GM23248 (cell line): ENCODE measurements at regions not wholly inside any gene's neighbourhood (a gene's known extent, or its start where the extent isn't known, plus 50 kb on each side); places are given as distances from the start of the nearest gene placed in this dataset.

Experiments
- DNase-seq: peaks from one replicate; pipeline ENCODE4 v3.0.0-alpha.2; 2015
- H2AFZ ChIP-seq: fragments of 200-600 bp; sonication (generic); 2 replicates; pipeline ENCODE4 v1.6.1; 2016; ENCODE audit warnings: antibody characterized with exemption
- H3F3A ChIP-seq: fragments of 200-600 bp; sonication (generic); 2 replicates; pipeline ENCODE4 v1.6.1; 2016; ENCODE audit warnings: mild to moderate bottlenecking, antibody characterized with exemption, mixed run types; ENCODE audit not compliant: insufficient read depth
- H3K27ac ChIP-seq: fragments of 200-600 bp; sonication (generic); 2 replicates; pipeline ENCODE4 v1.5.1; 2016; ENCODE audit warnings: mild to moderate bottlenecking
- H3K27me3 ChIP-seq: fragments of 200-600 bp; sonication (generic); replicated peaks from 2 replicates; pipeline ENCODE4 v1.6.1; 2016; ENCODE audit warnings: mild to moderate bottlenecking; ENCODE audit not compliant: insufficient read depth
- H3K36me3 ChIP-seq: fragments of 200-600 bp; sonication (generic); 2 replicates; pipeline ENCODE4 v1.6.1; 2016; ENCODE audit warnings: low read depth, mild to moderate bottlenecking
- H3K4me1 ChIP-seq: fragments of 200-600 bp; sonication (generic); 2 replicates; pipeline ENCODE4 v1.6.1; 2016; ENCODE audit warnings: mild to moderate bottlenecking; ENCODE audit not compliant: insufficient read depth
- H3K4me2 ChIP-seq: fragments of 200-600 bp; sonication (generic); one replicate; pipeline ENCODE4 v1.6.1; 2016; ENCODE audit warnings: mild to moderate bottlenecking; ENCODE audit not compliant: unreplicated experiment
- H3K4me3 ChIP-seq: fragments of 200-600 bp; sonication (generic); 2 replicates; pipeline ENCODE4 v1.5.1; 2016; ENCODE audit warnings: mild to moderate bottlenecking
- H3K79me2 ChIP-seq: fragments of 200-600 bp; sonication (generic); 2 replicates; pipeline ENCODE4 v1.6.1; 2016; ENCODE audit warnings: mild to moderate bottlenecking; ENCODE audit not compliant: insufficient read depth
- H3K9ac ChIP-seq: fragments of 200-600 bp; sonication (generic); 2 replicates; pipeline ENCODE4 v1.6.1; 2016; ENCODE audit warnings: mild to moderate bottlenecking
- H3K9me2 ChIP-seq: fragments of 200-600 bp; sonication (generic); 2 replicates; pipeline ENCODE4 v1.6.1; 2016; ENCODE audit warnings: mixed run types, mild to moderate bottlenecking, moderate library complexity; ENCODE audit not compliant: insufficient read depth
- H3K9me3 ChIP-seq: fragments of 200-600 bp; sonication (generic); one replicate; pipeline ENCODE4 v1.6.1; 2017; ENCODE audit warnings: low read depth
- H4K20me1 ChIP-seq: fragments of 200-600 bp; sonication (generic); 2 replicates; pipeline ENCODE4 v1.6.0; 2016; ENCODE audit not compliant: insufficient read depth
- EZH2 ChIP-seq: fragments of 200-600 bp; sonication (generic); IDR thresholded peaks from 2 replicates; pipeline ENCODE4 v1.6.1; 2018; ENCODE audit warnings: antibody characterized with exemption, mild to moderate bottlenecking; ENCODE audit not compliant: insufficient read depth, poor library complexity, severe bottlenecking
- EZH2phosphoT487 ChIP-seq: fragments of 200-600 bp; sonication (generic); IDR thresholded peaks from 2 replicates; pipeline ENCODE4 v1.6.1; 2018; ENCODE audit warnings: antibody characterized with exemption, moderate library complexity, mild to moderate bottlenecking, low read depth; ENCODE audit not compliant: insufficient read depth
- WGBS, 2 experiments: methylation state at CpG; one replicate each; pipeline ENCODE4 v1.1.6; 2015 to 2017; ENCODE audit warnings: low lambda C conversion rate in 2 of 2, low coverage in 1 of 2; ENCODE audit errors: missing lambda C conversion rate in 2 of 2; 5-methylcytosine and 5-hydroxymethylcytosine counted together
- in situ Hi-C: fragments of 300-500 bp; cut with MboI; formaldehyde crosslinking; loops from 2 replicates; pipeline ENCODE4 v1.15.0; 2020

- Histone ChIP-seq H3K4me1 (no peaks in the 10 kb centered on the region), H2AFZ (no peak overlapping the region), H4K20me1 (no peaks in the 10 kb centered on the region), H3K27ac (no peak overlapping the region), H3K4me3 (no peak overlapping the region), H3K9ac (no peak overlapping the region), H3K9me3 (no peaks in the 10 kb centered on the region), H3F3A (no peaks in the 10 kb centered on the region), H3K9me2 (no peaks in the 10 kb centered on the region), H3K79me2 (no peaks in the 10 kb centered on the region), H3K4me2 (no peak overlapping the region), H3K36me3 (no peaks in the 10 kb centered on the region), H3K27me3 (no peaks in the 10 kb centered on the region)
- WGBS, 2 experiments, result 16% methylated on average over 13 to 15 of the region's 15 CpGs
- in situ Hi-C loops, result no loop called here
- no peak for DNase-seq
- TF ChIP-seq EZH2, result no peak
Measured at GRCh38 chr2:16015210-16015902, 75.0 kb downstream of the MYCN start.

GRCh38 chr2:16014802-16015201 is 74.5 kb downstream of the MYCN start:
- WGBS, 2 experiments, result 42 to 47% methylated on average over 3 of the region's 3 CpGs
- TF ChIP-seq EZH2 (no peak), EZH2phosphoT487 (no peak)
- no peak overlapping the region for H3K4me2 ChIP-seq
- H3K4me1 ChIP-seq, result no peaks in the 10 kb centered on the region
- H3K36me3 ChIP-seq, result no peaks in the 10 kb centered on the region
- H3K79me2 ChIP-seq, result no peaks in the 10 kb centered on the region
- no peak overlapping the region for H3K9ac ChIP-seq
- no peaks in the 10 kb centered on the region for H3K9me3 ChIP-seq
- H3K4me3 ChIP-seq, result no peak overlapping the region
- DNase-seq, result no peak
- H2AFZ ChIP-seq, result no peak overlapping the region
- no peaks in the 10 kb centered on the region for H4K20me1 ChIP-seq
- H3F3A ChIP-seq, result no peaks in the 10 kb centered on the region
- H3K9me2 ChIP-seq, result no peaks in the 10 kb centered on the region
- no peaks in the 10 kb centered on the region for H3K27me3 ChIP-seq
- in situ Hi-C loops, result no loop called here
- no peak overlapping the region for H3K27ac ChIP-seq

DNA sequence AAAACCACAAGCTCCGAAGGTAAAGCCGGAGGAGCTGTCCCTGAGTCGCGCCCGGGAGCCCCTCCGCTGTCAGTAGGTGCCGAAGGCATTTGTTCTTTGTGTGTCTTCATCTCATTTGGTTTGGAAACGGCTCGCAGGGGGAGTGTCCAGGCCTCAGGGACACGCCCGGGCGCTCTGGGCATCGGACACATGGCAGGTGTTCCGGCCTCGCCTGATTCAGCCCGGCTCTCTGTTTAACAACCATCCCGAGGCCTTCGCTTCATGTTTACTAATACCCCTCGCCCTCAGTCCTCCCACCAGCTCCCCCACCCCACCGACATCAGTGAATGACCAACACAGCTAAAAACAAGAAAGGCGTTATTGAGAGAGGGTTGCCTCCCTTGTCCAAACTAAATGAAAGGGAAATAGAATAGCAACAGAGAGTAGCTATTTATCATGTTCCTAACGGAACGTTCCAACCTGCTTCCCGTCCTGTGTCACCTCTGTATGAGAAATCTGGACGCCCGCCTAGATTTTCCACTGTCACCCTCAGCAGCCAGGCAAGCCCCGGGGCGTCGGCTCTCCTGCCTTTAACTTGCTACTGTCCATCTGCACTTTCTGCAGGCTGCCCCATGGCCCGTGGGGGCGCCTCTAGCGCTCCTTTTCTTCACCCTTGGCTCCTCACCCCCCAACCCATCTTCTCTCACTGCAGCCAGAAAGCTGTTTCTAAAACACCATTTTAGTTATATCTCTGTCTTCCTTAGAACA is 73.9 kb downstream of the MYCN start:
- Histone ChIP-seq H3K4me1 (no peaks in the 10 kb centered on the region), H2AFZ (no peak overlapping the region), H3K4me2 (no peak overlapping the region), H3K9me3 (no peaks in the 10 kb centered on the region), H3K9me2 (no peaks in the 10 kb centered on the region), H3K79me2 (no peaks in the 10 kb centered on the region), H4K20me1 (no peaks in the 10 kb centered on the region), H3K4me3 (no peak overlapping the region), H3K9ac (no peak overlapping the region), H3K36me3 (no peaks in the 10 kb centered on the region), H3K27ac (no peak overlapping the region), H3F3A (no peaks in the 10 kb centered on the region), H3K27me3 (no peaks in the 10 kb centered on the region)
- in situ Hi-C loops, result no loop called here
- 10 to 13% methylated on average over 32 of the region's 32 CpGs for WGBS, 2 experiments
- no peak for TF ChIP-seq EZH2
- no peak for TF ChIP-seq EZH2phosphoT487
- no peak for DNase-seq

- TF ChIP-seq EZH2, result no peak
- no peak for TF ChIP-seq EZH2phosphoT487
- no peaks in the 10 kb centered on the region for H3K4me1 ChIP-seq
- H3K27ac ChIP-seq, result no peak overlapping the region
- H3K27me3 ChIP-seq, result no peaks in the 10 kb centered on the region
- no peaks in the 10 kb centered on the region for H3K9me3 ChIP-seq
- in situ Hi-C loops, result no loop called here
- H4K20me1 ChIP-seq, result no peaks in the 10 kb centered on the region
- H3K4me2 ChIP-seq, result no peak overlapping the region
- no peak overlapping the region for H3K4me3 ChIP-seq
- no peaks in the 10 kb centered on the region for H3F3A ChIP-seq
- no peaks in the 10 kb centered on the region for H3K36me3 ChIP-seq
- H3K9ac ChIP-seq, result no peak overlapping the region
- no peak overlapping the region for H2AFZ ChIP-seq
- no peak for DNase-seq
- H3K79me2 ChIP-seq, result no peaks in the 10 kb centered on the region
- no peaks in the 10 kb centered on the region for H3K9me2 ChIP-seq
- WGBS, 2 experiments, result 9 to 19% methylated on average over 20 of the region's 20 CpGs
Measured at GRCh38 chr2:16013359-16013911, 73.1 kb downstream of the MYCN start.
